PC-3 (cell line): ENCODE measurements at regions not wholly inside any gene's neighbourhood (a gene's known extent, or its start where the extent isn't known, plus 50 kb on each side); places are given as distances from the start of the nearest gene placed in this dataset.

Source experiments
- ATAC-seq: fragments of 200-7000 bp; cut with Tn5 transposase; 2 replicates; pipeline ENCODE4 v1.9.1; 2020; ENCODE audit warnings: mild to moderate bottlenecking, moderate library complexity
- BruUV-seq: library from RNA; stranded (reverse); fragments of 400-500 nt; replicated peaks from 2 replicates; lab custom pipeline; 2021; lab: Mats Ljungman, UMichigan
- CTCF ChIA-PET: fragments of 300-600 bp; sonication (Branson Sonifier 250); formaldehyde crosslinking; loops from one replicate; lab custom pipeline; 2022; ENCODE audit warnings: antibody characterized with exemption; lab: Charles Lee
- POLR2A ChIA-PET: fragments of 300-600 bp; sonication (Branson Sonifier 250); formaldehyde crosslinking; loops from one replicate; lab custom pipeline; 2022; ENCODE audit warnings: antibody characterized with exemption; ENCODE audit not compliant: unreplicated experiment; lab: Charles Lee
- DNase-seq: peaks from one replicate; pipeline ENCODE4 v3.0.0-alpha.2; 2015
- H2AFZ ChIP-seq: fragments of 300-600 bp; sonication (generic); 2 replicates; pipeline ENCODE4 v1.6.0; 2016; ENCODE audit warnings: antibody characterized with exemption, low read length
- H3F3A ChIP-seq: fragments of 300-600 bp; sonication (generic); one replicate; pipeline ENCODE4 v1.6.0; 2017; ENCODE audit warnings: antibody characterized with exemption, low read length, control low read depth, mild to moderate bottlenecking; ENCODE audit not compliant: unreplicated experiment
- H3K27ac ChIP-seq: fragments of 300-600 bp; sonication (generic); 2 replicates; pipeline ENCODE4 v1.5.1; 2016; ENCODE audit warnings: mild to moderate bottlenecking, low read length
- H3K27me3 ChIP-seq: fragments of 300-600 bp; sonication (generic); 2 replicates; pipeline ENCODE4 v1.6.1; 2016; ENCODE audit warnings: low read length, mixed read lengths
- H3K36me3 ChIP-seq: fragments of 300-600 bp; sonication (generic); 2 replicates; pipeline ENCODE4 v1.6.1; 2016; ENCODE audit warnings: low read depth, mixed run types, low read length, mixed read lengths
- H3K4me1 ChIP-seq: fragments of 300-600 bp; sonication (generic); 2 replicates; pipeline ENCODE4 v1.5.1; 2016; ENCODE audit warnings: low read length; ENCODE audit not compliant: insufficient read depth
- H3K4me2 ChIP-seq: fragments of 300-600 bp; sonication (generic); 2 replicates; pipeline ENCODE4 v1.6.0; 2016; ENCODE audit warnings: low read length
- H3K4me3 ChIP-seq: fragments of 300-600 bp; sonication (generic); 2 replicates; pipeline ENCODE4 v1.5.1; 2016; ENCODE audit warnings: mild to moderate bottlenecking, low read length, mixed read lengths
- H3K79me2 ChIP-seq: fragments of 300-600 bp; sonication (generic); 2 replicates; pipeline ENCODE4 v1.6.1; 2017; ENCODE audit warnings: low read length, mixed read lengths
- H3K9ac ChIP-seq: fragments of 300-600 bp; sonication (generic); 2 replicates; pipeline ENCODE4 v1.6.0; 2016; ENCODE audit warnings: mild to moderate bottlenecking, low read length
- H3K9me2 ChIP-seq: fragments of 300-600 bp; sonication (generic); replicated peaks from 2 replicates; pipeline ENCODE4 v1.6.1; 2016; ENCODE audit warnings: mixed run types, low read length, mixed read lengths
- H3K9me3 ChIP-seq: fragments of 300-600 bp; sonication (generic); 2 replicates; pipeline ENCODE4 v1.6.1; 2016; ENCODE audit warnings: low read length, mixed read lengths
- H4K20me1 ChIP-seq: fragments of 300-600 bp; sonication (generic); 2 replicates; pipeline ENCODE4 v1.6.1; 2016; ENCODE audit warnings: low read length, mixed read lengths
- EZH2 ChIP-seq: fragments of 300-600 bp; sonication (generic); IDR thresholded peaks from one replicate; pipeline ENCODE4 v1.6.1; 2017; ENCODE audit warnings: antibody characterized with exemption, mild to moderate bottlenecking, low read length; ENCODE audit not compliant: unreplicated experiment
- EZH2phosphoT487 ChIP-seq: fragments of 300-600 bp; sonication (generic); IDR thresholded peaks from 2 replicates; pipeline ENCODE4 v1.6.1; 2018; ENCODE audit warnings: mild to moderate bottlenecking, antibody characterized with exemption, low read length, borderline replicate concordance
- intact Hi-C: fragments of 100-400 bp; cut with micrococcal nuclease; formaldehyde crosslinking; loops from 2 replicates; pipeline ENCODE4 v1.9.0; 2023
- TF ChIP-seq, protein P1 (sequence below): fragments of 300-600 bp; sonication (generic); conservative IDR thresholded peaks from 2 replicates; pipeline ENCODE4 v1.5.1; 2017; ENCODE audit warnings: antibody characterized with exemption, low read depth, mild to moderate bottlenecking, low read length

GRCh38 chr14:80127466-80127865, 83.8 kb downstream of the DIO2 start:
- no peak overlapping the region for H2AFZ ChIP-seq
- ATAC-seq (no peak), DNase-seq (no peak)
- H3K9me3 ChIP-seq, result no peaks in the 10 kb centered on the region
- no peak overlapping the region for H3K4me3 ChIP-seq
- ChIA-PET POLR2A (no interaction called here), CTCF (no interaction called here)
- H3K4me1 ChIP-seq, result peaks cover 18% of the 10 kb centered on the region
- H3K9ac ChIP-seq, result no peak overlapping the region
- TF ChIP-seq EZH2phosphoT487 (no peak), EZH2 (no peak)
- TF ChIP-seq, protein P1, sequence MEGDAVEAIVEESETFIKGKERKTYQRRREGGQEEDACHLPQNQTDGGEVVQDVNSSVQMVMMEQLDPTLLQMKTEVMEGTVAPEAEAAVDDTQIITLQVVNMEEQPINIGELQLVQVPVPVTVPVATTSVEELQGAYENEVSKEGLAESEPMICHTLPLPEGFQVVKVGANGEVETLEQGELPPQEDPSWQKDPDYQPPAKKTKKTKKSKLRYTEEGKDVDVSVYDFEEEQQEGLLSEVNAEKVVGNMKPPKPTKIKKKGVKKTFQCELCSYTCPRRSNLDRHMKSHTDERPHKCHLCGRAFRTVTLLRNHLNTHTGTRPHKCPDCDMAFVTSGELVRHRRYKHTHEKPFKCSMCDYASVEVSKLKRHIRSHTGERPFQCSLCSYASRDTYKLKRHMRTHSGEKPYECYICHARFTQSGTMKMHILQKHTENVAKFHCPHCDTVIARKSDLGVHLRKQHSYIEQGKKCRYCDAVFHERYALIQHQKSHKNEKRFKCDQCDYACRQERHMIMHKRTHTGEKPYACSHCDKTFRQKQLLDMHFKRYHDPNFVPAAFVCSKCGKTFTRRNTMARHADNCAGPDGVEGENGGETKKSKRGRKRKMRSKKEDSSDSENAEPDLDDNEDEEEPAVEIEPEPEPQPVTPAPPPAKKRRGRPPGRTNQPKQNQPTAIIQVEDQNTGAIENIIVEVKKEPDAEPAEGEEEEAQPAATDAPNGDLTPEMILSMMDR, result no peak
- no peak overlapping the region for H3K27ac ChIP-seq
- H3K4me2 ChIP-seq, result no peak overlapping the region
- no peaks in the 10 kb centered on the region for H3K36me3 ChIP-seq
- H4K20me1 ChIP-seq, result no peaks in the 10 kb centered on the region
- no peaks in the 10 kb centered on the region for H3K79me2 ChIP-seq
- no TSS peak for BruUV-seq
- H3K27me3 ChIP-seq, result no peaks in the 10 kb centered on the region
- H3F3A ChIP-seq, result no peaks in the 10 kb centered on the region
- intact Hi-C loops, result no loop called here
- no peaks in the 10 kb centered on the region for H3K9me2 ChIP-seq

GRCh38 chr14:80124794-80125193, 86.5 kb downstream of the DIO2 start:
- H3K4me3 ChIP-seq, result no peak overlapping the region
- TF ChIP-seq EZH2 (no peak), EZH2phosphoT487 (no peak)
- TF ChIP-seq, protein P1, result no peak
- no TSS peak for BruUV-seq
- H3F3A ChIP-seq, result no peaks in the 10 kb centered on the region
- peaks cover 18% of the 10 kb centered on the region for H3K4me1 ChIP-seq
- H3K4me2 ChIP-seq, result peak overlapping the region; percentile 40
- intact Hi-C loops, result no loop called here
- H3K9me3 ChIP-seq, result no peaks in the 10 kb centered on the region
- CTCF ChIA-PET, result interaction anchor here (0.5 kb wide), 1 partner anchor 656 kb away, joined by 3 read pairs; no protein-coding TSS in a partner anchor
- no peaks in the 10 kb centered on the region for H3K27me3 ChIP-seq
- H3K27ac ChIP-seq, result peak overlapping the region; percentile 96
- POLR2A ChIA-PET, result interaction anchor here (0.7 kb wide), 1 partner anchor 203 kb away, joined by 3 read pairs; no protein-coding TSS in a partner anchor
- peak; percentile 89 for DNase-seq
- H3K36me3 ChIP-seq, result no peaks in the 10 kb centered on the region
- H3K79me2 ChIP-seq, result no peaks in the 10 kb centered on the region
- peak overlapping the region; percentile 57; the same call in 1 of the 2 replicates for H3K9ac ChIP-seq
- peak; percentile 98 for ATAC-seq
- no peak overlapping the region for H2AFZ ChIP-seq
- H3K9me2 ChIP-seq, result no peaks in the 10 kb centered on the region
- H4K20me1 ChIP-seq, result no peaks in the 10 kb centered on the region

DNA sequence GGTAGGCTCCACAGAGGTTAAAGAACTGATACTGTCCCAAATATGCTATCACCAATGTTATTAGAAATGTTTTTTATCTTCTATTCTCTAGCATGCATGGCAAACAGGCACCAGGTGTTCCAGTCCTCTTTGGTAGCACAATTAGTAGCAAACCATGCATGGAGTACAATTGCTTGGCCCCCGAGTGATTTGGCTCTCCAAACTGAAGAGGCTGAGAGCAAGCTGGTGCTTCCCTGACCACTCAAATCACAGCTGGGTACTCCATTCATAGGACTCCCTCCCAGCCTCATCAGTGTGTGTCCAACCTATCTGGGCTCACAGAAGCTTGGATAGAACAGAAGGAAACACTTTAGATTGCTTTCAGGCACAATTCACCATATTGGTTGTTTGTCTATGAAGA, 93.4 kb downstream of the DIO2 start:
- DNase-seq (no peak), ATAC-seq (no peak)
- TF ChIP-seq, protein P1, result no peak
- TF ChIP-seq EZH2phosphoT487 (no peak), EZH2 (no peak)
- Histone ChIP-seq H3K27me3 (no peaks in the 10 kb centered on the region), H3K4me2 (no peak overlapping the region), H3K9ac (no peak overlapping the region), H3K27ac (no peak overlapping the region), H3K4me1 (no peaks in the 10 kb centered on the region), H3K79me2 (no peaks in the 10 kb centered on the region), H2AFZ (no peak overlapping the region), H3K9me3 (no peaks in the 10 kb centered on the region), H3K9me2 (no peaks in the 10 kb centered on the region), H3K4me3 (no peak overlapping the region), H3K36me3 (no peaks in the 10 kb centered on the region), H3F3A (no peaks in the 10 kb centered on the region), H4K20me1 (no peaks in the 10 kb centered on the region)
- ChIA-PET CTCF (no interaction called here), POLR2A (no interaction called here)
- BruUV-seq, result no TSS peak
- intact Hi-C loops, result no loop called here
